Hepatocyte (in vitro differentiated cells): ENCODE measurements at regions not wholly inside any gene's neighbourhood (a gene's known extent, or its start where the extent isn't known, plus 50 kb on each side); places are given as distances from the start of the nearest gene placed in this dataset.
A peak's percentile ranks its signal among the peaks of the same experiment; 100 is the strongest.

Source experiments
- DNase-seq: peaks from one replicate; pipeline ENCODE4 v3.0.0-alpha.2; 2016; ENCODE audit warnings: low spot score
- H2AFZ ChIP-seq: fragments of 200-600 bp; sonication (generic); 2 replicates; pipeline ENCODE4 v1.6.0; 2016; ENCODE audit warnings: antibody characterized with exemption, mild to moderate bottlenecking
- H3K27ac ChIP-seq: fragments of 200-600 bp; sonication (generic); 2 replicates; pipeline ENCODE4 v1.5.1; 2016; ENCODE audit warnings: mild to moderate bottlenecking
- H3K27me3 ChIP-seq: fragments of 200-600 bp; sonication (generic); 2 replicates; pipeline ENCODE4 v1.6.1; 2016
- H3K36me3 ChIP-seq: fragments of 200-600 bp; sonication (generic); replicated peaks from 2 replicates; pipeline ENCODE4 v1.5.1; 2016; ENCODE audit warnings: low read depth; ENCODE audit not compliant: insufficient read depth
- H3K4me1 ChIP-seq: fragments of 200-600 bp; sonication (generic); 2 replicates; pipeline ENCODE4 v1.5.1; 2016; ENCODE audit warnings: mild to moderate bottlenecking, moderate library complexity; ENCODE audit not compliant: insufficient read depth
- H3K4me2 ChIP-seq: fragments of 200-600 bp; sonication (generic); 2 replicates; pipeline ENCODE4 v1.6.0; 2016
- H3K4me3 ChIP-seq: fragments of 200-600 bp; sonication (generic); 2 replicates; pipeline ENCODE4 v1.5.1; 2016; ENCODE audit warnings: mild to moderate bottlenecking
- H3K79me2 ChIP-seq: fragments of 200-600 bp; sonication (generic); 2 replicates; pipeline ENCODE4 v1.6.0; 2017; ENCODE audit warnings: mild to moderate bottlenecking
- H3K9me2 ChIP-seq: fragments of 200-600 bp; sonication (generic); replicated peaks from 2 replicates; pipeline ENCODE4 v1.6.0; 2017; ENCODE audit warnings: mild to moderate bottlenecking; ENCODE audit not compliant: insufficient read depth
- H3K9me3 ChIP-seq: fragments of 200-600 bp; sonication (generic); 2 replicates; pipeline ENCODE4 v1.5.1; 2016; ENCODE audit warnings: low read depth, mild to moderate bottlenecking
- H4K20me1 ChIP-seq: fragments of 200-600 bp; sonication (generic); 2 replicates; pipeline ENCODE4 v1.6.0; 2016; ENCODE audit warnings: mild to moderate bottlenecking; ENCODE audit not compliant: insufficient read depth, poor library complexity, severe bottlenecking
- EZH2 ChIP-seq: fragments of 200-600 bp; sonication (generic); IDR thresholded peaks from 2 replicates; pipeline ENCODE4 v1.6.1; 2016; ENCODE audit warnings: antibody characterized with exemption, mild to moderate bottlenecking, borderline replicate concordance
- EZH2phosphoT487 ChIP-seq: fragments of 200-600 bp; sonication (generic); IDR thresholded peaks from one replicate; pipeline ENCODE4 v1.6.1; 2018; ENCODE audit warnings: antibody characterized with exemption, mild to moderate bottlenecking, low read depth, moderate library complexity; ENCODE audit not compliant: unreplicated experiment, severe bottlenecking
- WGBS: methylation state at CpG from one replicate; pipeline ENCODE4 v1.1.6; 2016; ENCODE audit warnings: low lambda C conversion rate; ENCODE audit errors: missing lambda C conversion rate; 5-methylcytosine and 5-hydroxymethylcytosine counted together
- TF ChIP-seq, protein P1 (sequence below): fragments of 200-600 bp; sonication (generic); IDR thresholded peaks from 2 replicates; pipeline ENCODE4 v1.5.1; 2016; ENCODE audit warnings: antibody characterized with exemption, mild to moderate bottlenecking; ENCODE audit not compliant: poor library complexity

DNA sequence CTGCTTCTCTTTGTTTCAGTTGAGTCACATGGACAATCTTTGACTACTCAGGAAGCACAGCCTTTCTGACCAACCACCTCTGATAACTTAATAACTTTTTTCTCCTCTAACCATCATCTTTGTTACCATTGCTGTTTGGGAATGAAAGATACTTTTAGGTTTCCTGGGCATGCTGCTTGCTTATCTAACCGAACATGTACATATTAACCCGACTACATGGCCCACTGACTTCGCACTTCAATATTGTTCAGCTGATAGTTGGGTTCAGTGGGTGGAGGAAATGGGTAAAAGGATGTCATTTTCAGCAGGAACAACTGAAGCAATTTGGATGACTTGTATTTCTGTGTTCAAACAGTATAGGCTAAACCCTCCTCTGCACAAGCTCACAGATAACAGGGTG is 214.3 kb downstream of the SQOR start:
- 88% methylated on average over 3 of the region's 3 CpGs for WGBS

DNA sequence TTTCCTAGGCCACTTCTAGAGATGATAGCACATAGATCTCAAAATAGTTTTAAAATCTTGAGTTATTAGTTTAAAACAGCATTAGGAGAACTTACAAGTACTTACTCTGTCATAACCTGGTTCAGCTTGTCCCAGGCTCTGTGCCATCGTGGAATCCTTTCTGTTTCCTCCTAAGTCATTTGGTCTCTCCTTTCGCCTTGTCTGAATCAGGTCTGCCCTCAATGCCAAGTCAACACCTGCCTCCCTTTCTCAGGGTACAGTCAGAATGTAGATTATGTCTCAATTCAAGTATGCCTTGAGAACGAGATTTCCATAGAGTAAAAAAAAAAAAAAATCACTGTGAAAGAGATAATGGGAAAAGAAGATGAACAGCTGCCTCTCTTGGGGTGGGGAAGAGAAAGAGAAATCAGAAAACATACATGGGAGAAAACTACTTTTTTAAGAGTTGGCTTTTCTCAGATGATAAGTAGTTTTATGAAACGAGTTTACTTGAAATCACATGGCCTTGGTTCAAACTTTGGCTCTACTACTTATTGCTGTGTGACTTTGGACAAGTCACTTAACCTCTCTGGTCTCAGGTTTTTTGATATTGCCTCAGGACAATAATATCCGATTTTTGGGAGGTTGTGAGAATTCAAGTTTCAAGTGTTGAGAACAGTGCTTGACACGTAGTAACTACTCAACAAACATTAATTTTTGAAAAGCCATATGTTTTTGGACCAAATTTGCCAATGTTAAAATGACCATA is 219.8 kb downstream of the SQOR start:
- H3K9me2 ChIP-seq, result no peaks in the 10 kb centered on the region
- H3K4me1 ChIP-seq, result peaks cover 9% of the 10 kb centered on the region
- no peak overlapping the region for H3K4me3 ChIP-seq
- no peaks in the 10 kb centered on the region for H3K36me3 ChIP-seq
- H2AFZ ChIP-seq, result no peak overlapping the region
- H3K4me2 ChIP-seq, result no peak overlapping the region
- 94% methylated on average over 6 of the region's 6 CpGs for WGBS
- TF ChIP-seq EZH2, result no peak
- TF ChIP-seq, protein P1, sequence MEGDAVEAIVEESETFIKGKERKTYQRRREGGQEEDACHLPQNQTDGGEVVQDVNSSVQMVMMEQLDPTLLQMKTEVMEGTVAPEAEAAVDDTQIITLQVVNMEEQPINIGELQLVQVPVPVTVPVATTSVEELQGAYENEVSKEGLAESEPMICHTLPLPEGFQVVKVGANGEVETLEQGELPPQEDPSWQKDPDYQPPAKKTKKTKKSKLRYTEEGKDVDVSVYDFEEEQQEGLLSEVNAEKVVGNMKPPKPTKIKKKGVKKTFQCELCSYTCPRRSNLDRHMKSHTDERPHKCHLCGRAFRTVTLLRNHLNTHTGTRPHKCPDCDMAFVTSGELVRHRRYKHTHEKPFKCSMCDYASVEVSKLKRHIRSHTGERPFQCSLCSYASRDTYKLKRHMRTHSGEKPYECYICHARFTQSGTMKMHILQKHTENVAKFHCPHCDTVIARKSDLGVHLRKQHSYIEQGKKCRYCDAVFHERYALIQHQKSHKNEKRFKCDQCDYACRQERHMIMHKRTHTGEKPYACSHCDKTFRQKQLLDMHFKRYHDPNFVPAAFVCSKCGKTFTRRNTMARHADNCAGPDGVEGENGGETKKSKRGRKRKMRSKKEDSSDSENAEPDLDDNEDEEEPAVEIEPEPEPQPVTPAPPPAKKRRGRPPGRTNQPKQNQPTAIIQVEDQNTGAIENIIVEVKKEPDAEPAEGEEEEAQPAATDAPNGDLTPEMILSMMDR, result no peak
- TF ChIP-seq EZH2phosphoT487, result no peak
- no peak overlapping the region for H3K27ac ChIP-seq
- no peaks in the 10 kb centered on the region for H3K27me3 ChIP-seq
- DNase-seq, result no peak
- H3K79me2 ChIP-seq, result no peaks in the 10 kb centered on the region
- H3K9me3 ChIP-seq, result no peaks in the 10 kb centered on the region
- H4K20me1 ChIP-seq, result no peaks in the 10 kb centered on the region

More for the DNA sequence above, 214.3 kb downstream of the SQOR start:
- Histone ChIP-seq H3K4me3 (no peak overlapping the region), H2AFZ (no peak overlapping the region), H3K36me3 (no peaks in the 10 kb centered on the region), H3K27ac (no peak overlapping the region), H4K20me1 (no peaks in the 10 kb centered on the region), H3K9me3 (no peaks in the 10 kb centered on the region), H3K79me2 (no peaks in the 10 kb centered on the region), H3K27me3 (no peaks in the 10 kb centered on the region), H3K9me2 (no peaks in the 10 kb centered on the region), H3K4me2 (no peak overlapping the region), H3K4me1 (no peaks in the 10 kb centered on the region)
- DNase-seq, result no peak
- TF ChIP-seq, protein P1, result no peak
- TF ChIP-seq EZH2phosphoT487 (no peak), EZH2 (no peak)

DNA sequence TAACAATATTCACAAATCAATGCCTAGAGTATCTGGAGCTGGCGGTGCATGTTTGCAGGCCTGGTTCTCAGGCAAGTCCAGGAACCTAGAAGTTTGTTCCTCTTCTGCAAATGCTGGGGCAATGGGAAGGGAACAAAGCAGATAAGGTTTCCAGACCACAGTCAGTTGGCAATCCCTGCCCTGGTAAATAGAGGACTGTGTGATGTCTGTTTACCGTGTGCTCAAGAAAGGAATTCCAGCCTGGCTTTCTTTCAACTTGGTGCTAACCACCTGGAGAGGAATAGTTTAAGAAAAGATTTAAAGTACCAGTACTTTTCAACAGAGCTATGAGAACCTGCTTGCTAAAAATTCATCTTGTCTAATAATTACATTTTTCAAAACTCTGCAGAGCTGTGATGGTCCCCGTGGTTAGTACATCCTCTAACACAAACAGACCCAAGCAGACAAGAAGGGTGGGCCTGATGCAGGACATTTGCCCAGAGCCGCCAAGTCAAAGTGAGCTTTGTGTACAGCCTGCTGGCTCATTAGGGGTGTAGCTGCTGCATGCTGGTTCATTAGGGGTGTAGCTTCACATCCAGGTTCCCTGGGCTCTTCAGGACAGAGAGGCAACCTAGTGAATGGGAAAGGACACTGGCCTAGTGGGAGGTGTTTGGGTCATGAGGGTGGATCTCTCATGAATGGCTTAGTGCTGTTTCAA is 220.5 kb downstream of the SQOR start:
- Histone ChIP-seq H3K9me3 (no peaks in the 10 kb centered on the region), H3K4me3 (no peak overlapping the region), H3K27ac (peak overlapping the region; percentile 49), H3K27me3 (no peaks in the 10 kb centered on the region), H3K4me2 (no peak overlapping the region), H3K36me3 (no peaks in the 10 kb centered on the region), H3K79me2 (no peaks in the 10 kb centered on the region), H2AFZ (no peak overlapping the region), H4K20me1 (no peaks in the 10 kb centered on the region), H3K4me1 (peaks cover 9% of the 10 kb centered on the region), H3K9me2 (no peaks in the 10 kb centered on the region)
- no peak for TF ChIP-seq EZH2
- TF ChIP-seq EZH2phosphoT487, result no peak
- TF ChIP-seq, protein P1, result no peak
- peak; percentile 27 for DNase-seq
- 33% methylated on average over 4 of the region's 4 CpGs for WGBS
